ENCODE measurements at regions not wholly inside any gene's neighbourhood (a gene's known extent, or its start where the extent isn't known, plus 50 kb on each side); places are given as distances from the start of the nearest gene placed in this dataset.

DNA sequence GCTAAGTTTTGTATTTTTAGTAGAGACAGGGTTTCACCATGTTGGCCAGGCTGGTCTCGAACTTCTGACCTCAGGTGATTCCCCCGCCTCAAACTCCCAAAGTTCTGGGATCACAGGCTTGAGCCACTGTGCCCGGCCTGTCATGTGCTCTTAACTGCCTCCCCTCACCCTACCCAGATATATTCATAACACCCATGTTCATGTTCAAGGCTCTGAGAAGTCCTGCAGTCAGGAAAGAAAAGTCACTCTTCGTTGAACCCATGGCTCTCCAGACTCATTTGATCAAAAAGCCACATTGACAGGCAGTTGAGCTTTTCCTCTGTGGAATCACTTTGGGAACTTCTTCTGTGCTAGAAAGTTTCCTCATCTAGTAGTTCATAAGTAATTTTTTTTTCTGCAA lies 545.5 kb upstream of the TBX3 start:
- no peak for TF ChIP-seq CTCF (IDR thresholded peaks at IDR 0.05; ENCODE audit: borderline replicate concordance, insufficient read depth, low read depth, low read length)
- no peak overlapping the region for H3K4me3 ChIP-seq (ENCODE audit: low read depth, low read length)

DNA sequence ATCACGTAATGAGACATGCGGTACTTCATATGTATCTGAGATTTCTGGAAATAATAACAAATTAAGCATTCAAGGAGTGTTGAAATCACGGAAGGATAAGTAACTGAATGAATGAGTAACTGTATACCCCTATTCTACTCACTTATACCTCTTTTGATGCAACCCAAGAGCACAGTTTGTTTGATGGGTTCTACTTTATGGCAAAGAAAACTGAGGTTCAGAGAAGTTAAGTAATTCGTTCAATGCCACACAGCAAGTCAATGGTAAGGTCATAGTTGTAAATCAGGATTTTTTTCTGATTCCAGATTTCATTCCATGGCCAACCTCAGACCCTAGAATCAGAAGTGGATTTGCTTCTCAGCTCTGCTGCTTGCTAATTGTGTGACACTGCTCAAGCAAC lies 544.5 kb upstream of the TBX3 start:
- no peak for TF ChIP-seq CTCF (IDR thresholded peaks at IDR 0.05; ENCODE audit: borderline replicate concordance, insufficient read depth, low read depth, low read length)
- no peak overlapping the region for H3K4me3 ChIP-seq (ENCODE audit: low read depth, low read length)

DNA sequence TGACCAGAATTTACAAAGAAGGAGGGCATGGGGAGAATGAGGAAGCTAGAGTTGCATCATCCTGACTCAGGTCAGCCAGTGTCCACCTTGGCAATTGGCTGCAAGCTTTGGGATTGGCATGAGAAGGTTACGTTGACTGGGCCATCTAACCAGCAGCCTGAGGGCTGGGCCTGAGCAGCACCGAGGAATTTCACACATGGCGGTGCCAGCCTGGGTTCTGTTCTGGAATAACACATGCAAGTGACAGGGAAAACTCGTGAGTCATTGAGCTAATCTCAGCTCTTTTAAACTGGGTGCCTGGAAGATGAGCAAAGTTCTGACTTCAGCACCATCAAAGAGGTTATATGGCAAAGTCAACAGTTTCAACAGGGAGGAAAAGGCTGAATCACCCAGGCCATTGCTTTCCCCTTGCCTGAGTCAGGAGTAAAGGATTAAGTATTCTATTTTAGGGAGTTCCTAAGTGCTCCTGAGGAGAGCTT lies 543.2 kb upstream of the TBX3 start:
- TF ChIP-seq CTCF (IDR thresholded peaks at IDR 0.05; ENCODE audit: borderline replicate concordance, insufficient read depth, low read depth, low read length), result no peak
- no peak overlapping the region for H3K4me3 ChIP-seq (ENCODE audit: low read depth, low read length)

DNA sequence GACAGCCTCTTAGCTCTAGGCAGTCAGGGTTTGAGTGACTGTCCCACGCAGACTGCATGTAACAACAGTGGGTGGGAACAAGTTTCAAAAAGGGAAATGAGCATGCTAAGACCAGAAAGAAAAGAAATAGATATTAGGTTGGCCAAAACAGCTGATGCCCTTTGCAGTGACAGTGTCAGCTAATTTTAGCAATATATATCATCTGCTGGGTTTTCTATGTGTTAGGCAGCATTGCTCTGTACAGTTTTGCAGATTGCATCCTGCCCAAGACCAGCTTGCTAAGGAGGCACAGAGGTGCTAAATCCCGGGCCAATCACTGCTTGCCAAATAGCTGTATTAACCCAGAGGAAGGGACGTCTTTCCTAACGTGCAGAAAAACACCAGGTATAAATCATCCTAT lies 541.9 kb upstream of the TBX3 start:
- no peak overlapping the region for H3K4me3 ChIP-seq (ENCODE audit: low read depth, low read length)
- TF ChIP-seq CTCF (IDR thresholded peaks at IDR 0.05; ENCODE audit: borderline replicate concordance, insufficient read depth, low read depth, low read length), result no peak

- no peak overlapping the region for H3K4me3 ChIP-seq (ENCODE audit: low read depth, low read length)
- no peak for TF ChIP-seq CTCF (IDR thresholded peaks at IDR 0.05; ENCODE audit: borderline replicate concordance, insufficient read depth, low read depth, low read length)
Measured at GRCh38 chr12:115223991-115224390, 540.0 kb upstream of the TBX3 start.

GRCh38 chr12:115223322-115223721 lies 539.3 kb upstream of the TBX3 start:
- H3K4me3 ChIP-seq (ENCODE audit: low read depth, low read length), result no peak overlapping the region
- TF ChIP-seq CTCF (IDR thresholded peaks at IDR 0.05; ENCODE audit: borderline replicate concordance, insufficient read depth, low read depth, low read length), result no peak

GRCh38 chr12:115222220-115222619 lies 538.2 kb upstream of the TBX3 start:
- no peak for TF ChIP-seq CTCF (IDR thresholded peaks at IDR 0.05; ENCODE audit: borderline replicate concordance, insufficient read depth, low read depth, low read length)
- H3K4me3 ChIP-seq (ENCODE audit: low read depth, low read length), result no peak overlapping the region

All from GM12875 (cell line).